ENCODE measurements at regions not wholly inside any gene's neighbourhood (a gene's known extent, or its start where the extent isn't known, plus 50 kb on each side); places are given as distances from the start of the nearest gene placed in this dataset.
"Not testable (repeated sequence)": the region's sequence is repeated elsewhere in the genome, so short reads cannot be mapped to it uniquely, and the experiment has no call there.

- Histone ChIP-seq H3K9ac (ENCODE audit: low read depth, low read length) (no peak overlapping the region), H3K36me3 (ENCODE audit: control insufficient read depth, insufficient read depth, low read length) (no peaks in the 10 kb centered on the region), H3K4me1 (ENCODE audit: control insufficient read depth, insufficient read depth, low read length) (no peaks in the 10 kb centered on the region), H3K27me3 (ENCODE audit: control insufficient read depth, insufficient read depth, low read length) (no peaks in the 10 kb centered on the region), H3K9me3 (ENCODE audit: control insufficient read depth, insufficient read depth, low read length) (no peaks in the 10 kb centered on the region), H3K4me3 (ENCODE audit: low read depth, low read length) (no peak overlapping the region)
These were observed 500.9 kb upstream of the NAALADL2 start for GRCh38 chr3:174358252-174358651.

DNA sequence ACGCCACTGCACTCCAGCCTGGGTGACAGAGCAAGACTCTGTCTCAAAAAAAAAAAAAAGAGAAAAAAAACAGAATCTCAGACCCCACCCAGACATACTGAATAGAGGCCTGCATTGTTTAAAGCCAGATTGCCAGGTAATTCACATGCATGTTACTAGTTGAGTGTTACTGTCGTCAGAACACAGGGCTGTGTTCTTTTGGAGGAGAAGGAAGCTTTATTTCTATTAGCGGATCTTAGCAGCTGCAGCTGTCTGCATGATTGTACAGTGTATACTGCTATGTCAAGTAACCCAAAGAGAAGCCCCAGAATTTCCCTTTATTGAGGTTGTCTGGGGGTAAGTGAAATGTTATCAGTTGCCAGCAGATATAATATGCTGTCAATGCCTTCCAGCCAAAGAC, 496.6 kb upstream of the NAALADL2 start:
- Histone ChIP-seq H3K9ac (ENCODE audit: low read depth, low read length) (no peak overlapping the region), H3K9me3 (ENCODE audit: control insufficient read depth, insufficient read depth, low read length) (no peaks in the 10 kb centered on the region), H3K36me3 (ENCODE audit: control insufficient read depth, insufficient read depth, low read length) (no peaks in the 10 kb centered on the region), H3K4me3 (ENCODE audit: low read depth, low read length) (no peak overlapping the region), H3K27me3 (ENCODE audit: control insufficient read depth, insufficient read depth, low read length) (no peaks in the 10 kb centered on the region), H3K4me1 (ENCODE audit: control insufficient read depth, insufficient read depth, low read length) (no peaks in the 10 kb centered on the region)

GRCh38 chr3:174363256-174363655, 495.9 kb upstream of the NAALADL2 start:
- H3K27me3 ChIP-seq (ENCODE audit: control insufficient read depth, insufficient read depth, low read length) = no peaks in the 10 kb centered on the region
- H3K9me3 ChIP-seq (ENCODE audit: control insufficient read depth, insufficient read depth, low read length) = no peaks in the 10 kb centered on the region
- H3K9ac ChIP-seq (ENCODE audit: low read depth, low read length) = no peak overlapping the region

DNA sequence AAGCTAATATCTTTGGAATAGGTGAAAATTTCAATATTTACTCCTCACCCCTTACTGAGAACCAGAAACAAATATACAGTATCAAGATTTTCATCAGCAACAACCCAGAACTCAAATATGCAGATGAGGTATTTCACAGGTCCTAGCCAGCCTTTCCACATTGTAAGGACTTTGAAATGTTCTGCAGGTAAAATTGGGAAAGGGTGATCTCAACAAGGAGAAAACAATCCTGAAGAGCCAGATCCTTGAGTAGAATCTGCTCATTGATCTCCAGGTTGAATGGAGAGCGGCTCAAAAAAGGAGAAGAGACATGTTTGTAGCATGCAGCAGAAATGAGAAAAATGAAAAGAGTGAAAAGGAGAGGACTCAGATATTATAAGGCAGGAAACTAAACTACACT, 493.3 kb upstream of the NAALADL2 start:
- H3K36me3 ChIP-seq (ENCODE audit: control insufficient read depth, insufficient read depth, low read length) = no peaks in the 10 kb centered on the region
- no peaks in the 10 kb centered on the region for H3K9me3 ChIP-seq (ENCODE audit: control insufficient read depth, insufficient read depth, low read length)
- no peak overlapping the region for H3K9ac ChIP-seq (ENCODE audit: low read depth, low read length)
- H3K4me3 ChIP-seq (ENCODE audit: low read depth, low read length) = no peak overlapping the region
- H3K27me3 ChIP-seq (ENCODE audit: control insufficient read depth, insufficient read depth, low read length) = no peaks in the 10 kb centered on the region
- H3K4me1 ChIP-seq (ENCODE audit: control insufficient read depth, insufficient read depth, low read length) = no peaks in the 10 kb centered on the region

More at GRCh38 chr3:174363256-174363655, 495.9 kb upstream of the NAALADL2 start:
- no peaks in the 10 kb centered on the region for H3K36me3 ChIP-seq (ENCODE audit: control insufficient read depth, insufficient read depth, low read length)
- H3K4me1 ChIP-seq (ENCODE audit: control insufficient read depth, insufficient read depth, low read length) = no peaks in the 10 kb centered on the region
- no peak overlapping the region for H3K4me3 ChIP-seq (ENCODE audit: low read depth, low read length)

DNA sequence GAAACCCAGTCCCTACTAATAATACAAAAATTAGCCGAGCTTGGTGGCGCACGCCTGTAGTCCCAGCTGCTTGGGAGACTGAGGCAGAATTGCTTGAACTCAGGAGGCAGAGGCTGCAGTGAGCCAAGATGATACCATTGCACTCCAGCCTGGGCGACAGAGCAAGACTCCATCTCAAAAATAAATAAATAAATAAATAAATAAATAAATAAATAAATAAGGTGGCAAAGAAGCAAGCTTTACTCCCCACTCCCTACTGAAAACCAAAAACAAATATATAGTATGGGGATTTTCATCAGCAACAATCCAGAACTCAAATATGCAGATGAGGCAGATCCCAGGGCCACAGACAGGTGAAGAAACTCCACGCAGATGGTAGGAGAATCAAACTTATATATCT, 492.2 kb upstream of the NAALADL2 start:
- H3K4me3 ChIP-seq (ENCODE audit: low read depth, low read length); H3K9me3 ChIP-seq (ENCODE audit: control insufficient read depth, insufficient read depth, low read length); H3K9ac ChIP-seq (ENCODE audit: low read depth, low read length); H3K36me3 ChIP-seq (ENCODE audit: control insufficient read depth, insufficient read depth, low read length); H3K4me1 ChIP-seq (ENCODE audit: control insufficient read depth, insufficient read depth, low read length); H3K27me3 ChIP-seq (ENCODE audit: control insufficient read depth, insufficient read depth, low read length): not testable (repeated sequence)

DNA sequence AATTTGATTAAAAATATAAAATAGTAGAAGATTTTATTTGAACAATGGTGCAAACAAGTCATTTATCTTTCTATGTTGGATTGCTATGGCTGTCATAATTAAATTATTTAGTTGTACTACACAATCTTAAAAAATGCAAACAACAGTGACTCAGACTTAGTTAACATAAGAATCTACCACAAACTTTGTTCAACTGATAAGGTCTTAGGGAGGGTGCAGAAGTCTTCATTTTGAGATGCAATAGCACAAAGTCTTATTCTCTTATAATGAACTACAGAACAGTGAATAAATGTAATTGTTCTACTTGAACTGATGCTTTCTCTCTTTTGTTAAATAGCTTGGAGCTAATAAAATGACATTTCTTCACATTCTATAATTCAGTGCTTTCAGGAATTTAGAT, 482.8 kb upstream of the NAALADL2 start:
- Histone ChIP-seq H3K4me1 (ENCODE audit: control insufficient read depth, insufficient read depth, low read length) (no peaks in the 10 kb centered on the region), H3K4me3 (ENCODE audit: low read depth, low read length) (no peak overlapping the region), H3K9me3 (ENCODE audit: control insufficient read depth, insufficient read depth, low read length) (no peaks in the 10 kb centered on the region), H3K27me3 (ENCODE audit: control insufficient read depth, insufficient read depth, low read length) (no peaks in the 10 kb centered on the region), H3K9ac (ENCODE audit: low read depth, low read length) (no peak overlapping the region), H3K36me3 (ENCODE audit: control insufficient read depth, insufficient read depth, low read length) (no peaks in the 10 kb centered on the region)

GRCh38 chr3:174377096-174377495, 482.0 kb upstream of the NAALADL2 start:
- Histone ChIP-seq H3K9ac (ENCODE audit: low read depth, low read length) (no peak overlapping the region), H3K36me3 (ENCODE audit: control insufficient read depth, insufficient read depth, low read length) (no peaks in the 10 kb centered on the region), H3K4me3 (ENCODE audit: low read depth, low read length) (no peak overlapping the region), H3K9me3 (ENCODE audit: control insufficient read depth, insufficient read depth, low read length) (no peaks in the 10 kb centered on the region), H3K4me1 (ENCODE audit: control insufficient read depth, insufficient read depth, low read length) (no peaks in the 10 kb centered on the region), H3K27me3 (ENCODE audit: control insufficient read depth, insufficient read depth, low read length) (no peaks in the 10 kb centered on the region)

- Histone ChIP-seq H3K9ac (ENCODE audit: low read depth, low read length) (no peak overlapping the region), H3K36me3 (ENCODE audit: control insufficient read depth, insufficient read depth, low read length) (no peaks in the 10 kb centered on the region), H3K27me3 (ENCODE audit: control insufficient read depth, insufficient read depth, low read length) (no peaks in the 10 kb centered on the region), H3K9me3 (ENCODE audit: control insufficient read depth, insufficient read depth, low read length) (no peaks in the 10 kb centered on the region), H3K4me1 (ENCODE audit: control insufficient read depth, insufficient read depth, low read length) (no peaks in the 10 kb centered on the region), H3K4me3 (ENCODE audit: low read depth, low read length) (no peak overlapping the region)
These were observed 481.4 kb upstream of the NAALADL2 start for GRCh38 chr3:174377684-174378083.

GRCh38 chr3:174382878-174383277, 476.3 kb upstream of the NAALADL2 start:
- Histone ChIP-seq H3K27me3 (ENCODE audit: control insufficient read depth, insufficient read depth, low read length) (no peaks in the 10 kb centered on the region), H3K4me1 (ENCODE audit: control insufficient read depth, insufficient read depth, low read length) (no peaks in the 10 kb centered on the region), H3K9me3 (ENCODE audit: control insufficient read depth, insufficient read depth, low read length) (no peaks in the 10 kb centered on the region), H3K4me3 (ENCODE audit: low read depth, low read length) (no peak overlapping the region), H3K9ac (ENCODE audit: low read depth, low read length) (no peak overlapping the region), H3K36me3 (ENCODE audit: control insufficient read depth, insufficient read depth, low read length) (no peaks in the 10 kb centered on the region)

- Histone ChIP-seq H3K9me3 (ENCODE audit: control insufficient read depth, insufficient read depth, low read length) (no peaks in the 10 kb centered on the region), H3K36me3 (ENCODE audit: control insufficient read depth, insufficient read depth, low read length) (no peaks in the 10 kb centered on the region), H3K4me1 (ENCODE audit: control insufficient read depth, insufficient read depth, low read length) (no peaks in the 10 kb centered on the region), H3K27me3 (ENCODE audit: control insufficient read depth, insufficient read depth, low read length) (no peaks in the 10 kb centered on the region), H3K9ac (ENCODE audit: low read depth, low read length) (no peak overlapping the region), H3K4me3 (ENCODE audit: low read depth, low read length) (no peak overlapping the region)
These were observed 471.4 kb upstream of the NAALADL2 start for GRCh38 chr3:174387736-174388135.

GRCh38 chr3:174397848-174398247, 461.3 kb upstream of the NAALADL2 start:
- Histone ChIP-seq H3K4me3 (ENCODE audit: low read depth, low read length) (no peak overlapping the region), H3K36me3 (ENCODE audit: control insufficient read depth, insufficient read depth, low read length) (no peaks in the 10 kb centered on the region), H3K4me1 (ENCODE audit: control insufficient read depth, insufficient read depth, low read length) (no peaks in the 10 kb centered on the region), H3K9ac (ENCODE audit: low read depth, low read length) (no peak overlapping the region), H3K9me3 (ENCODE audit: control insufficient read depth, insufficient read depth, low read length) (no peaks in the 10 kb centered on the region), H3K27me3 (ENCODE audit: control insufficient read depth, insufficient read depth, low read length) (no peaks in the 10 kb centered on the region)

GRCh38 chr3:174398761-174399160, 460.4 kb upstream of the NAALADL2 start:
- H3K9me3 ChIP-seq (ENCODE audit: control insufficient read depth, insufficient read depth, low read length) = no peaks in the 10 kb centered on the region
- no peak overlapping the region for H3K9ac ChIP-seq (ENCODE audit: low read depth, low read length)
- H3K36me3 ChIP-seq (ENCODE audit: control insufficient read depth, insufficient read depth, low read length) = no peaks in the 10 kb centered on the region
- H3K4me3 ChIP-seq (ENCODE audit: low read depth, low read length) = no peak overlapping the region
- H3K4me1 ChIP-seq (ENCODE audit: control insufficient read depth, insufficient read depth, low read length) = no peaks in the 10 kb centered on the region
- H3K27me3 ChIP-seq (ENCODE audit: control insufficient read depth, insufficient read depth, low read length) = no peaks in the 10 kb centered on the region

DNA sequence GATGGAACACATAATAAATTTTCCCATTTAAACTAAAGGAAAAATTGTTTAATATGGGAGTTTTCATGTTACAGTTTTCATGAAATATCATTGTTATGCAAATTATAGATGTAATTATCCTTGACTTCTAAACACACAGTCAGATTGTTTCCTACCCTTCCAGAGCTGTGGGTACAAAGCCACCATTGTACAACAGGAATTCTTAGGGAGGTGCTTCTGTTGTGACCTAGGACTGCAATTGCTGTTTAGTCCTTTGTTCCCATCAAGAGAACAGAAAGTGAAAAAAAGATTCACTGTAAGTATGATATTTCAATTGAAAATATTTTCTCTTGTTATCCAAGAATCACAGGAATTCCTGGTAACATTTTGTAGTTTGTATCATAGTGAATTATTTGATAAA, 455.3 kb upstream of the NAALADL2 start:
- Histone ChIP-seq H3K4me3 (ENCODE audit: low read depth, low read length) (no peak overlapping the region), H3K36me3 (ENCODE audit: control insufficient read depth, insufficient read depth, low read length) (no peaks in the 10 kb centered on the region), H3K4me1 (ENCODE audit: control insufficient read depth, insufficient read depth, low read length) (no peaks in the 10 kb centered on the region), H3K9me3 (ENCODE audit: control insufficient read depth, insufficient read depth, low read length) (no peaks in the 10 kb centered on the region), H3K9ac (ENCODE audit: low read depth, low read length) (no peak overlapping the region), H3K27me3 (ENCODE audit: control insufficient read depth, insufficient read depth, low read length) (no peaks in the 10 kb centered on the region)

Data from iPS-15b (cell line).